Stimulated activated CD8-positive, alpha-beta memory T cell treated with anti-CD3 and anti-CD28 coated beads, Interleukin-4, amount 100 ng/mL, for 4 hours (primary cell): ENCODE measurements at regions not wholly inside any gene's neighbourhood (a gene's known extent, or its start where the extent isn't known, plus 50 kb on each side); places are given as distances from the start of the nearest gene placed in this dataset.

Experiments
- DNase-seq, 2 donors: peaks; one replicate each; pipeline ENCODE4 v3.0.0-alpha.2; 2020; ENCODE audit warnings: low read depth in 2 of 2, low spot score in 1 of 2

GRCh38 chr11:59302991-59303390 lies 55.7 kb upstream of the OR5AN1 start:
- no peak for DNase-seq

GRCh38 chr11:59295435-59295834 lies 63.3 kb upstream of the OR5AN1 start:
- DNase-seq: no peak

- DNase-seq: no peak
Observed at GRCh38 chr11:59292611-59293010, 66.1 kb upstream of the OR5AN1 start.

GRCh38 chr11:59291228-59291627 lies 67.5 kb upstream of the OR5AN1 start:
- DNase-seq: no peak

DNA sequence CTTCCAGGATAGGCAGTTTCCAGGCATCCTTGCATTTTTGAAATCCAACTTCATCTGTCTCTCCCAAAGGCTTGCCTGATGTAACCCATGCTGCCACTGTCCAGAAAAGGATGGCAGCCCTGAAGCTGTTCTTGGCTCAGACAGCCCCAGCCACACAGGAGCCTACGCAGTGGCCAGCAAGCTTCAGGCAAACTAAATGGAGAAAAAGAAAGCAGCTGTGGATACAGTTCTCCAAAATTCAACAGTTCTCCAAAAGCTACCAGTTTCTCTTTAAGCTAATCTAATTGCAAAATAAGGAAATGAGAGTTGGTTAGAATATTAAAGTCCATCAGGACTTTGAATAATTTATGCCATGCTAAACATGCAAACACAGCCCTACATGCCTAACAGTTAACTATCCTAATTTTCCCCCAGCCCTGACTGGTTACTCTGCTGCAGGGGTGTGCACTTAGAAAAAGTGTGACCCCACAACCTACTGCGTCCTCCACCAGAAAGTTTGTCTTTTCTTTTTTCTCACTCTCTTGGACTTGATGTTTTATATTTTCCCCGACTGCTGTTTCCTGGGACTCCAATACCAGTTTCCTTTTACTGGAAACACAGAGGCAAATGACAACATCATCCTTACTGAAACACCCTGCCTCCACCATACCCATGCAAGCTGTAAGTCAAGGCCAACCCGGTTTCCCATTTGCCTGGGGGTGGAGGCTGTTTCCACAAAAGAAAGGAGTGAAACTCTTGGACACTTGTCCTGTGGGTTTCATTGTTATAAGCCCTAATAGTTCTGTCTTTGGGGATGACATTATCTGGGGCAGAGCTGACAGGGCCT lies 69.1 kb upstream of the OR5AN1 start:
- DNase-seq: no peak

- no peak for DNase-seq
Observed at GRCh38 chr11:59285716-59286260, 72.9 kb upstream of the OR5AN1 start.

GRCh38 chr11:59284773-59285129 lies 72.0 kb upstream of the MPEG1 start:
- no peak for DNase-seq

DNA sequence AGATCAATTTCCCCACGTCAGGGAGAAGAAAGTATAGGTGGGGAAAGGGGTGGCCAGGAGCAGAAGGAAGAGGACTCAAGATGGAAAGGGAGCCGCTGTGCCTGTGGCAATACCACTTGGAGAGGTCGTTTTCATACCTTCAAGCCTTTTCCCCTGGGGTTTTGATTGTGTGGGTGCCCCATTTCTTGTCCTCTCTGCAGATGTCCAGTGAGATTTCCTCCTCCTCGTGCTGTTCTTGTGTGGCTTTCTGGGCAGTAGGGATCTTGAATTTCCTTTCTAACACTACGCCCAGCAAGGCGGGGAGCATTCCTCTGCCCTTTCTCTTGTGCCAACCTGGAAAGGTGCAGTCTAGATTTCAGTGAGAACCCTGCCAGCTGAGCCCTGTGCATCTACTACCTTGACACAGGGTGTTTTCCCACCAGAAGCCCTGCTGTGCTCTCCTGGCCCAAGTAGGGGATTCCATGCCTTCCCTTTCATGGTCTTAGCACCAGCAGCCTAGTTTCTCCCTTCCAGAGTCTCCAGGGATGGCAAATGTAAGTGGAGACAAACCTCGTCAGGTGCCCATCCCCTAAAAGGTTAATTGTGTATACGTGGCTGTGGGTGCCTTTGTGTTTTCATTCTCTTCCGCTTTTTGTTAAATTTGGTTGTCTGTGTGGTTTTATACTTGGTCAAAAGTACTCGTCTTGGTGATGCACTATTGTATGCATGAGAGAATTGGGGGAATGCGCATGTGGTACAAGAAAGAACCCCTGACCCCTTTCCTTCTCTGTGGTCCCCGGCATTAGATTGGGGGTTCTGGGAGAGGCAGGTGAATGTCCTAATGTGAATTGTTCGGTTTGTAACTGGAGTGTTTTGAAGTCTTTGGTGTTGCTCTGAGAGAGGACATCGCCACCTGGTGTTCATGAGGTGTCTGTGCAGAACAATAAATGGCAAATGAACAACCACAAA lies 71.4 kb upstream of the MPEG1 start:
- peak in 1 of 2 donors; percentile 6 for DNase-seq

DNA sequence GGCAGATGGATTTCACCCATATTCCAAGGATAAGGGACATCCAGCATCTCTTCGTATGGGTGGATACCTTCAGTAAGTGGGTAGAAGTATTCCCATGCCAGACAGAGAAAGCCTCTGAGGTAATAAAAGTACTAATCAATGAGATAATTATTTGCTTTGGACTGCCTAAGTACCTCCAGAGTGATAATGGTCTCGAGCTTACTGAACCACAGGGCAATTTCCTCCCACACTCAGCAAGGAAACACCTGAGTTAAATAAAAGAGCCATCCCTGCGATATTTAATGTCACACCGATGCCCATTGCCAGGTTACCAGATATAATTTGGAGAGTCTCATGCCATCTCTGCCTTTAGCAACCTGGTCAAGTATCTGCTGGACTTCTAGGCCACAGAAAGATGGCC lies 70.6 kb upstream of the MPEG1 start:
- no peak for DNase-seq

- no peak for DNase-seq
Observed at GRCh38 chr11:59281177-59281576, 68.5 kb upstream of the MPEG1 start.

DNA sequence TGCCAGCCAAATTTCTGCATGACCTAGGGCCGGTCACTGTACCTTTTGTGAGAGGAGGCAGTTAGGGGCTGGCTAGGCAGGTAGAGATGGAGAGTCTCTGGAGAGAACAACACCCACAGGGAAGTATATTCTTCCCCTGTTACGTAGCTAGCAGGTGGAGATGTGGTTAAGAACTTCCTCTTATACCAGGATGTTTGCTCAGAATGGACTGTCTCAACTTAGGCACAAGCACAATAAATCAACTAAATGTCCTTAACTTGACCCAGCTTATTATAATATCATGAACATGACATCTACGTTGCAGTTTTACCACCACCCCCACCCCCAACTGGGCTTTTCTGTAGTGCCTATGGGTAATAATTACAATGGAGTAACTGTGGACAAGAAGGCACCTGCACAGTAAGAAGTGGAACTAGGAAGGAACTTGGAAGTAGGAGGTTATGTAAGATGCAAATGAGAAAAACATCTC lies 60.7 kb upstream of the MPEG1 start:
- DNase-seq: no peak

- no peak for DNase-seq
Observed at GRCh38 chr11:59272771-59273372, 60.1 kb upstream of the MPEG1 start.

GRCh38 chr11:59271811-59272327 lies 59.1 kb upstream of the MPEG1 start:
- no peak for DNase-seq

DNA sequence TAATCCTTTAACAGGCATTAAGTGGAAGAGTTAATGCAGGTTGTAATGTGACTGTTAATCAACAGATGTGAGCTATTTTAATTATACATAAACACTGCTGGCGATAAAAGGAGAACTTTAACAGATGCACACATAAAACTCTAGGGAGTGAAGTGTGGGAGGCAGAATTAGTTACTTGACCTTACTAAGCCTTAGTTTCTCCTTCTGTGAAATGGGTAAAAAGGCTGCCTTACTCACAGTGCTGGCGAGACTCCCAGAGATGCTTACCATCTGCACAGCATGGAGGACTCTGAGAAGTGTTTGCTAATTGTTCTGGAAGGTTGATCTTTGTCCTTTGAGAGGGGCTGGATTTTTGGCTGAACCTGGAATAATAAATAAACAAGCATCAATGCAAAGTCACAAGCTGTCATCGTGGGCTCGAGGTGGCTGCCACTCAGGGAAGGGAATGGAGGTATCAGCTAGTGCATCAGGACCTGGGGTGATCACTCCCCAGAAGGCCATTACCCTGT lies 58.6 kb upstream of the MPEG1 start:
- no peak for DNase-seq

DNA sequence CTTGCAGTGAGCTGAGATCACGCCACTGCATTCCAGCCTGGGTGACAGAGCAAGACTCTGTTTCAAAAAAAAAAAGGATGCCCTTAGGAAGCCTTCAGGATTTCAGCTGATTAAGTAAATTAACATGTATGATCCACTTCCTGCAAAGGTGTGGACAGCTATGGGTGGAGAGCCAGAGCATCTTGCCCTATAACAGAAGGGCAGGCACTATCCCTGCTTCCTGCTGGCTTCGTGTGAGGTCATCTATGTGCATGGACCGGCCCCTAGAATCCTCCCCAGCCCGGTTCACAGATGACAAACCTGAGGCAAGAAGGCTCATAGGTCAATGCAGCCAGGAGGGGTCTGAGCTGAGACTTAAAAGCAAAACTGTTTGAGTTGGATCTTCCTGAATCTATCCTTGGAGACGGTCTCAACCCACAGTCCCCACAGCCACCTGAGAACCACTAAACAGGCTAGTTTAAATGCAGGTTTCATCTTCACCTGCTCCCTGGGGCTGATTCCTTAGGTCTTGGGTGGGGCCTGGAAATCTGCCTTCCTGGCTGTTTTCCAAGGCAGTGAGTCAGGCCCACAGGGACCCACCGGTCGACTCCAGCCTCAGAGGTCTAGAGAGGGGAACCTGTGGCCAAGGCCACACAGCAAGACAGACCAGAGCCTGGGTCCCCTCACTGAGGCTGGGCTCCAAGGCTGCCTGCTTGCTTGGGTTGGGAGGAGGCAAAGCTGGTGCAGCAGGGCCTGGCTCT lies 55.2 kb upstream of the MPEG1 start:
- no peak for DNase-seq

DNA sequence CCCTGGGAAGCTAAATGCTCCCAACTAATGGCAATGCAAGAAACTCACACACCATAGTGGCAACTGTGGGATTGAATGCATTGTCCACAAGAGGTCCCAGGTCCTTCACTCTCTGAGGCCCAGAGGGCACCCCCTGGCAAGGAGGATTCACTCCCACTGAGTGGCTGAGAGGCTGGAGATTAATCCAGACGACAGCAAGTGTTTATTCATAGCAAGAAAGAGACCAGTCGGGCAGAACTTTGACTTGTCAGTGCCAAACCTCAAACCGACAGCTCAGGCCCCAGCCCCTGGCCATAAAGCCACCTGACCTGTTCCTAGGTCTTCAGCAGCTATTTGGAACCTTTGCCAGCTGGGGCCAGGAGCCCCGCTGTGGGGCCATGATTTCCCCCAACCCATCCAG lies 54.5 kb upstream of the MPEG1 start:
- DNase-seq: no peak

GRCh38 chr11:59266491-59266890 lies 53.8 kb upstream of the MPEG1 start:
- no peak for DNase-seq

DNA sequence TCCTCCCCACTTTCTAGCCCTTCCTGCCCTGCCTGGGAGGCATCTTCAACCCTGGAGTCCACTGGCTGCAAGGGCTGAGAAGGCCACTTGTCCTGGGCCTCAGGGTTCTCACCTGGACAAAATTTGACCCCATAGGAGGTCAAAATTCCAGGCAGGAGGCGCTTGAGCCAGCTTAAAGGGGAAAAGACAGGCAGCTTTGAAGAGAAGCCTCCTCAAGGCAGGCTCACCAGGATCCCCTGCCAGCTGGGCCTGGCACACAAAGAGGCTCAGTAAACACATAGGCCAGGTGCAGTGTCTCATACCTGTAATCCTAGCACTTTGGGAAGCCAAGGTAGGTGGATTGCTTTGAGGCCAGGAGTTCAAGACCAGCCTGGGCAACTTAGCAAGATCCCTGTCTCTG lies 53.0 kb upstream of the MPEG1 start:
- DNase-seq: no peak

GRCh38 chr11:59264736-59265135 lies 52.0 kb upstream of the MPEG1 start:
- DNase-seq: no peak

DNA sequence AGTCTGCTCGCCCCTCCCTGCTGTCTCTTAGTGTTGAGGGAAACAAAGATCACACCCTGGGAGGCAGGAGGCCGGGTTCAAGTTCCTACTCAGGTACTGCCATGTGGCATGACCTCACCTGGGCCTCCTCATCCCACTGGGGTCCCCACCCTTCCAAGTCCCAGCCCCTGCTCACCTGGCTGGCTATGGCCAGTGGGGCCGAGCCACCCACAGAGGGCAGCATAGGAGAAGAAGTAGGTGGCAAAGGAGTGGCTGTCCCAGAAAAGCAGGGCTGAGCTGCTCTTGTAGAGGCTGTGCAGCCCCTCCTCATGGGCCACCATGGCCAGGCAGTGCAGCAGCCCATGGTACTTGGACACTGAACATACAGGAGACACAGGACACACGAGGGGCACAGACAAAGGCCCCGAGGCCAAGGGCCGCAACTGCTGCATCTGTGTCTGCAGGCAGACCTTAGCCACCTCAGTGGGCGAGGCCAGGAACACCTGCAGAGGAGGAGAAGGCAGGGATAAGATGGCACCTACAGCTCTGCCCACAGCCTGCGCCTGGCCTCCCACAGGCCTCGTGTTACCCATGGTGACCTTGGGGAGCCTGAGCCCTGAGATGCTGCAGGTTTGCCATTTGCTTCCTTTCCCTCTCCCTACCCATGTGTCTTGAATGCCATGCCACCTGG lies 50.6 kb upstream of the MPEG1 start:
- DNase-seq: no peak
